ENCODE measurements at regions not wholly inside any gene's neighbourhood (a gene's known extent, or its start where the extent isn't known, plus 50 kb on each side); places are given as distances from the start of the nearest gene placed in this dataset.

DNA sequence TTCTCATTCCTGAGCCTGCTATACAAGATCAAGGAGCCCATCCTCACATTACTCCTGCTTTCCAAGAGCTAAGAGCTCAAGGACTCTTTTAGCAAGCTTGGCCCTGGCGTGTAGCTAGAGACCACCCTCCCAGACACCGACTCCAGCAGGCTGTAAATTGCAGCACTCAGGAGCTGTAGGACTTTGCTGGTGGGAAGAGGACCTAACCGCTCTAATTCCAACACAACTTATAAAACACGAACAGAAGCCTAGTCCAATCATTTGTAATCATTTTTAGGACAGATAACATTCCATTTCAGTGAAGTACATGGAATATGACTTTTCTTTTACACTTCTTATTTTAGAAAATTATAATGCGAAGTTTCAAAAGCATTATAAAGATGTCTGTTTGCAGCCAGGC, 219.9 kb downstream of the NXNL2 start:
- Mint-ChIP-seq H3K4me3 (no peak overlapping the region), H3K4me1 (ENCODE audit: low read depth) (no peaks in the 10 kb centered on the region), H3K36me3 (ENCODE audit: low read depth) (no peaks in the 10 kb centered on the region), H3K9me3 (no peaks in the 10 kb centered on the region), H3K27me3 (peaks cover 15% of the 10 kb centered on the region), H3K27ac (no peak overlapping the region)
- ChIA-PET CTCF (no interaction called here), POLR2A (no interaction called here)
- DNase-seq = no peak
- no peak for TF ChIP-seq CTCF (IDR thresholded peaks at IDR 0.05)
- intact Hi-C loops (cut with micrococcal nuclease) = no loop called here
- no peak for ATAC-seq

DNA sequence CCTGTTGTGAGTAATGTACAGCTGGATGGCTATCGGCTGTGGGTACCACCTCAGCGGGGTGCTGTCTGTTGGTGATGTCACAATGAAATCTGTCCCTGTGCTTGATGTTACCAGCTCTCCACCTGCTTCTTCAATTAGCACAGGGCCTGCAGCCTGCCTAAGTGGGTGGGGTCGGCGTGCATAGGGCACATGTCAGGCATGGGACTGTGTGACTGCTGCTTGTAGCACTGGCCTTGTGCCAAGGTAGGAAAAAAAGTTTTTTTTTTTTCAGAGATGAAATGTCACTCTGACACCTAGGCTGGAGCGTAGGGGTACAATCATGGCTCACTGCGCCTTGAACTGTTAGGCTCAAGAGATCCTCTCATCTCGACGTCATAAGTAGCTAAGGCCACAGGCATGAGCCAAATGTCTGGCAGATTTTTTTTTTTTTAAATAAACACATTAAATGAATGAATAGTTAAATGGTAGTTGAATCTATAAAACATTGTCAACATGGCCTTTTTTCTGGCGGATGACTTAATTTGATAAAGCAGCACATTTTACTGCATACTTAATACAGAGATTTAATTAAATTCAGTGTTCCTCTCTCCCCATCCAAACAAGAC, 222.5 kb downstream of the NXNL2 start:
- DNase-seq (no peak), ATAC-seq (no peak)
- H3K27me3 Mint-ChIP-seq = peaks cover 28% of the 10 kb centered on the region
- no peak overlapping the region for H3K4me3 Mint-ChIP-seq
- no peaks in the 10 kb centered on the region for H3K4me1 Mint-ChIP-seq (ENCODE audit: low read depth)
- no peak for TF ChIP-seq CTCF (IDR thresholded peaks at IDR 0.05)
- peaks cover 2% of the 10 kb centered on the region for H3K9me3 Mint-ChIP-seq
- POLR2A ChIA-PET = no interaction called here
- intact Hi-C loops (cut with micrococcal nuclease) = no loop called here
- H3K27ac Mint-ChIP-seq = no peak overlapping the region
- no peaks in the 10 kb centered on the region for H3K36me3 Mint-ChIP-seq (ENCODE audit: low read depth)
- CTCF ChIA-PET = interaction anchor here (0.7 kb wide), 1 partner anchor 181 kb away, joined by 3 read pairs; no protein-coding TSS in a partner anchor

DNA sequence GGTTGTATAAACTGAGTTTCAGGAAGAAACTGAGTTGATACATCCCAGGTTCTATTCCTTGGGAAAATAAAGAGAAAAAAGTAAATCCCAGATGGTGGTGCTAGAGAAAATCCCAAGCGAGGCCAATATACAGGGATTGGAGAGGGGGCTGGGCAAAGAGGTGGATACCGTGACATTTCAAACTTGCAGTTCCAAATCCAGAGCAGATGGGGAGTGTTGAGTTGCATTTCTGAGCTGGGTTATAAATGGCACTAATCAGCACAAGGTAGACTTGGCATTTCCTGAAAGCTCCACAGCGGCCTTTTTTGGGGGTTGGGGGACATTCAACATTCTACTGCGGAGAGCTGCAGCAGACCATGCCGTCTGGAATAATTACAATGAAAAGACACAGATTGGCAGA, 224.4 kb downstream of the NXNL2 start:
- no peaks in the 10 kb centered on the region for H3K36me3 Mint-ChIP-seq (ENCODE audit: low read depth)
- H3K4me1 Mint-ChIP-seq (ENCODE audit: low read depth) = peaks cover 1% of the 10 kb centered on the region
- CTCF ChIA-PET = no interaction called here
- no peak overlapping the region for H3K4me3 Mint-ChIP-seq
- POLR2A ChIA-PET = no interaction called here
- peaks cover 2% of the 10 kb centered on the region for H3K9me3 Mint-ChIP-seq
- intact Hi-C loops (cut with micrococcal nuclease) = no loop called here
- no peak for TF ChIP-seq CTCF (IDR thresholded peaks at IDR 0.05)
- DNase-seq (no peak), ATAC-seq (no peak)
- H3K27me3 Mint-ChIP-seq = peaks cover 30% of the 10 kb centered on the region
- no peak overlapping the region for H3K27ac Mint-ChIP-seq

DNA sequence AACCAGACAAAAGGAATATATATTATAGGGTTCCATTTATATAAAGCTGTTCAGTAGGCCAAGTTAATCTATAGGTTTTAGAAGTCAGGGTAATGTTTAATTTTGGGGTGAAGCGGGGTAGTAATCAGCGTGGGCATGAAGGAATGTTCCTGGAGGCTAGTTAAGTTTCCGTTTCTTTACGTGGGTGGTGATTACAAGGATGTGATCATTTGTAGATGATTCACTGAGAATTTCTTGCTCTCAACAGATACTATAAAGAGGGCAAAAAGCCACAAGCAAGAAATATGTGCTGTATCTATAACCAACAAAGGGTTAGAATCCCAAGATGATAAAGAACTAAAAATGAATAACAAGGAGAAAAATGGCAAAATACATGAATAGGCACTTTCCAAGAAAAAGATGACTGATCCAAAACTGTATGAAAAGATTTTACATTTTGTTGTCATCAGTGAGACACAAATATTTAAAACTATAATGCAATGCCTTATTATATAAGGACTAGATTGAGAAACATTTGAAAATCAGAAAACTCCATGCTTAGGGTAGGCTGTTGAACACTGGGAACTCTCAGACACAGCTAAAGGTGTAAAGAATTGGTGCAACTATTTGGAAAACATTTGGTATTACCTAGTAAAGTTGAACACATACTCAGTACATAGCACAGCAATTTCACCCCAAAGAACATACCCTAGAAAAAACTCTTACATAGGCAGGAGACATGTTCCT, 224.3 kb upstream of the S1PR3 start:
- Mint-ChIP-seq H3K9me3 (no peaks in the 10 kb centered on the region), H3K27ac (no peak overlapping the region), H3K27me3 (peaks cover 9% of the 10 kb centered on the region), H3K4me3 (no peak overlapping the region), H3K4me1 (ENCODE audit: low read depth) (peaks cover 5% of the 10 kb centered on the region), H3K36me3 (ENCODE audit: low read depth) (no peaks in the 10 kb centered on the region)
- TF ChIP-seq CTCF (IDR thresholded peaks at IDR 0.05) = no peak
- DNase-seq (no peak), ATAC-seq (no peak)
- CTCF ChIA-PET = interaction anchor here (0.9 kb wide), 1 partner anchor 28 kb away, joined by 3 read pairs; no protein-coding TSS in a partner anchor
- POLR2A ChIA-PET = interaction anchor here (0.6 to 0.7 kb wide), 2 partner anchors 380 to 556 kb away, joined by 3 to 4 read pairs; no protein-coding TSS in a partner anchor
- intact Hi-C loops (cut with micrococcal nuclease) = no loop called here

GRCh38 chr9:88767504-88767790, 223.8 kb upstream of the S1PR3 start:
- Mint-ChIP-seq H3K9me3 (no peaks in the 10 kb centered on the region), H3K27me3 (peaks cover 9% of the 10 kb centered on the region), H3K27ac (no peak overlapping the region), H3K4me3 (no peak overlapping the region), H3K36me3 (ENCODE audit: low read depth) (no peaks in the 10 kb centered on the region), H3K4me1 (ENCODE audit: low read depth) (peaks cover 5% of the 10 kb centered on the region)
- POLR2A ChIA-PET = interaction anchor here (0.6 to 0.7 kb wide), 2 partner anchors 379 to 555 kb away, joined by 3 to 4 read pairs; no protein-coding TSS in a partner anchor
- intact Hi-C loops (cut with micrococcal nuclease) = no loop called here
- TF ChIP-seq CTCF (IDR thresholded peaks at IDR 0.05) = no peak
- ATAC-seq = no peak
- DNase-seq = no peak
- CTCF ChIA-PET = interaction anchor here (0.9 kb wide), 1 partner anchor 28 kb away, joined by 3 read pairs; no protein-coding TSS in a partner anchor

Measured in activated CD8-positive, alpha-beta T cell treated with anti-CD3 and anti-CD28 coated beads for 36 hours (primary cell).